Right lobe of liver (tissue), 4 donors: ENCODE measurements at regions not wholly inside any gene's neighbourhood (a gene's known extent, or its start where the extent isn't known, plus 50 kb on each side); places are given as distances from the start of the nearest gene placed in this dataset.

Experiments
- CTCF ChIP-seq, 4 donors: fragments of 200-600 bp in 3 of 4; fragments of 450-650 bp in 1 of 4; IDR thresholded peaks; one replicate each; pipeline versions ENCODE4 v1.5.1 to v1.8.0; 2016 to 2022; ENCODE audit warnings: antibody characterized with exemption in 4 of 4, mild to moderate bottlenecking in 2 of 4
- POLR2A ChIP-seq: fragments of 450-650 bp; IDR thresholded peaks from one replicate; pipeline ENCODE4 v1.6.1; 2017; ENCODE audit warnings: antibody characterized with exemption, mild to moderate bottlenecking
- donor health status: DM: no; HTN: no; CAD: no.
- donor health status: DM: no; HTN: no; CAD: no.
- donor health status: DM: no; HTN: yes; CAD: no.

- TF ChIP-seq CTCF (IDR thresholded peaks at IDR 0.05) (no peak), POLR2A (no peak)
These were observed 1025.7 kb upstream of the RAG2 start for GRCh38 chr11:37623778-37624177.
